Endothelial cell of umbilical vein (primary cell): ENCODE measurements at regions not wholly inside any gene's neighbourhood (a gene's known extent, or its start where the extent isn't known, plus 50 kb on each side); places are given as distances from the start of the nearest gene placed in this dataset.
"Not testable (repeated sequence)": the region's sequence is repeated elsewhere in the genome, so short reads cannot be mapped to it uniquely, and the experiment has no call there.

Experiments used
- BruUV-seq: library from RNA; stranded (reverse); fragments of 400-500 nt; replicated peaks from 2 replicates; lab custom pipeline; 2021; lab: Mats Ljungman, UMichigan
- CTCF ChIA-PET: fragments of 300-600, 350-600 bp; sonication (Branson Sonifier 250); formaldehyde crosslinking; loops from one replicate; lab custom pipeline; 2021; ENCODE audit warnings: antibody characterized with exemption, inconsistent platforms; lab: Charles Lee
- POLR2A ChIA-PET: fragments of 300-600, 350-600 bp; sonication (Branson Sonifier 250); formaldehyde crosslinking; loops from one replicate; lab custom pipeline; 2021; ENCODE audit warnings: antibody characterized with exemption, inconsistent platforms; lab: Charles Lee
- DNase-seq: peaks from one replicate; pipeline ENCODE4 v3.0.0-alpha.2; 2011; ENCODE audit warnings: low read depth, low spot score
- FAIRE-seq: peaks from 2 replicates; lab custom pipeline; 2011; peaks lifted over from hg19 to GRCh38; lab: Jason Lieb, UNC
- H2AFZ ChIP-seq: 2 replicates; pipeline ENCODE4 v1.6.0; 2012; ENCODE audit warnings: low read depth, low read length, control low read depth, inconsistent platforms
- H3K27ac ChIP-seq: 2 replicates; pipeline ENCODE4 v1.5.1; 2011; ENCODE audit warnings: low read depth, mild to moderate bottlenecking, control low read depth, low read length, moderate library complexity; ENCODE audit not compliant: insufficient read depth
- H3K27me3 ChIP-seq, 2 experiments: 2 replicates each; pipeline versions ENCODE4 v1.6.0 to v1.6.1; 2011; ENCODE audit warnings: low read length in 2 of 2, mixed read lengths in 1 of 2; ENCODE audit not compliant: control insufficient read depth in 2 of 2, insufficient read depth in 2 of 2
- H3K36me3 ChIP-seq, 2 experiments: 2 replicates in 1 of 2; 3 replicates in 1 of 2; pipeline ENCODE4 v1.5.1; 2011; ENCODE audit warnings: low read length in 2 of 2, mild to moderate bottlenecking in 1 of 2, moderate library complexity in 1 of 2; ENCODE audit not compliant: control insufficient read depth in 2 of 2, insufficient read depth in 2 of 2; ENCODE audit errors: extremely low read depth in 1 of 2
- H3K4me1 ChIP-seq: 3 replicates; pipeline ENCODE4 v1.5.1; 2011; ENCODE audit warnings: mild to moderate bottlenecking, low read length; ENCODE audit not compliant: control insufficient read depth, insufficient read depth; ENCODE audit errors: extremely low read depth
- H3K4me2 ChIP-seq: 2 replicates; pipeline ENCODE4 v1.6.1; 2011; ENCODE audit warnings: low read length, control low read depth, mixed read lengths; ENCODE audit not compliant: insufficient read depth
- H3K4me3 ChIP-seq, 3 experiments: fragments of 200-600 bp in 1 of 3; sonication (generic), shearing (Covaris generic) in 1 of 3; replicated peaks in 1 of 3; 2 replicates each; pipeline ENCODE4 v1.5.1; 2011 to 2016; ENCODE audit warnings: control low read depth in 3 of 3, low read length in 3 of 3, mild to moderate bottlenecking in 2 of 3, inconsistent platforms in 1 of 3, low read depth in 1 of 3, moderate library complexity in 1 of 3; ENCODE audit not compliant: insufficient read depth in 1 of 3
- H3K79me2 ChIP-seq: 2 replicates; pipeline ENCODE4 v1.6.0; 2012; ENCODE audit warnings: low read length, inconsistent platforms; ENCODE audit not compliant: control insufficient read depth, insufficient read depth
- H3K9ac ChIP-seq: replicated peaks from 2 replicates; pipeline ENCODE3; 2011; ENCODE audit warnings: low read length, control low read depth; ENCODE audit not compliant: insufficient read depth; ENCODE audit errors: extremely low read depth
- H3K9me1 ChIP-seq: replicated peaks from 3 replicates; pipeline ENCODE4 v1.6.0; 2011; ENCODE audit warnings: mild to moderate bottlenecking, low read length; ENCODE audit not compliant: control insufficient read depth, insufficient read depth; ENCODE audit errors: extremely low read depth
- H3K9me3 ChIP-seq: replicated peaks from 2 replicates; pipeline ENCODE4 v1.5.1; 2012; ENCODE audit warnings: low read length, inconsistent platforms; ENCODE audit not compliant: control insufficient read depth, insufficient read depth
- H4K20me1 ChIP-seq: replicated peaks from 2 replicates; pipeline ENCODE3; 2011; ENCODE audit warnings: mild to moderate bottlenecking, low read length; ENCODE audit not compliant: control insufficient read depth, insufficient read depth; ENCODE audit errors: extremely low read depth
- dilution Hi-C: fragments of 300-500 bp; cut with MboI; formaldehyde crosslinking; loops from one replicate; pipeline ENCODE4 v1.15.0; 2019; ENCODE audit warnings: low sequenced_read_pairs; ENCODE audit not compliant: extremely low pct_ligation_motif_present
- intact Hi-C: fragments of 100-400 bp; cut with micrococcal nuclease; formaldehyde crosslinking; loops from one replicate; pipeline ENCODE4 v1.10.0; 2022

- H3K79me2 ChIP-seq, H3K9ac ChIP-seq, BruUV-seq, H2AFZ ChIP-seq, H3K9me1 ChIP-seq, H3K27ac ChIP-seq, H3K4me2 ChIP-seq, H4K20me1 ChIP-seq, POLR2A ChIA-PET, intact Hi-C loops, H3K36me3 ChIP-seq, H3K9me3 ChIP-seq, CTCF ChIA-PET, H3K27me3 ChIP-seq, FAIRE-seq, H3K4me3 ChIP-seq, DNase-seq, H3K4me1 ChIP-seq, dilution Hi-C loops: not testable (repeated sequence)
Measured at GRCh38 chrX:89658662-89659061, 263.0 kb upstream of the TGIF2LX start.

GRCh38 chrX:89706481-89706880 is 215.2 kb upstream of the TGIF2LX start:
- H3K4me2 ChIP-seq, H2AFZ ChIP-seq, H4K20me1 ChIP-seq, intact Hi-C loops, FAIRE-seq, H3K27ac ChIP-seq, H3K4me1 ChIP-seq, CTCF ChIA-PET, H3K27me3 ChIP-seq, POLR2A ChIA-PET, DNase-seq, H3K4me3 ChIP-seq, BruUV-seq, H3K79me2 ChIP-seq, dilution Hi-C loops, H3K9ac ChIP-seq, H3K9me3 ChIP-seq, H3K36me3 ChIP-seq, H3K9me1 ChIP-seq: not testable (repeated sequence)

GRCh38 chrX:89707363-89707927 is 214.3 kb upstream of the TGIF2LX start:
- H3K4me3 ChIP-seq, H2AFZ ChIP-seq, H3K4me2 ChIP-seq, H3K27me3 ChIP-seq, H3K9me3 ChIP-seq, H3K27ac ChIP-seq, H4K20me1 ChIP-seq, H3K9me1 ChIP-seq, dilution Hi-C loops, BruUV-seq, H3K9ac ChIP-seq, H3K79me2 ChIP-seq, CTCF ChIA-PET, H3K36me3 ChIP-seq, H3K4me1 ChIP-seq, POLR2A ChIA-PET, intact Hi-C loops, DNase-seq: not testable (repeated sequence)
- FAIRE-seq: peak; percentile 46

GRCh38 chrX:89734367-89734766 is 187.3 kb upstream of the TGIF2LX start:
- H3K9me3 ChIP-seq, dilution Hi-C loops, FAIRE-seq, H3K27ac ChIP-seq, H3K36me3 ChIP-seq, H4K20me1 ChIP-seq, H3K27me3 ChIP-seq, intact Hi-C loops, H3K4me3 ChIP-seq, H2AFZ ChIP-seq, POLR2A ChIA-PET, H3K79me2 ChIP-seq, H3K9me1 ChIP-seq, DNase-seq, H3K9ac ChIP-seq, BruUV-seq, H3K4me2 ChIP-seq, CTCF ChIA-PET, H3K4me1 ChIP-seq: not testable (repeated sequence)
